GM23338 (cell line): ENCODE measurements at regions not wholly inside any gene's neighbourhood (a gene's known extent, or its start where the extent isn't known, plus 50 kb on each side); places are given as distances from the start of the nearest gene placed in this dataset.

Experiments used
- ATAC-seq: fragments of 200-7000 bp; cut with Tn5 transposase; 3 replicates; pipeline ENCODE4 v1.9.1; 2020
- DNase-seq: peaks from one replicate; pipeline ENCODE4 v3.0.0-alpha.2; 2015; ENCODE audit warnings: low spot score
- H2AFZ ChIP-seq: fragments of 200-600 bp; sonication (generic); 2 replicates; pipeline ENCODE4 v1.8.0; 2016; ENCODE audit warnings: antibody characterized with exemption, mild to moderate bottlenecking, moderate library complexity
- H3F3A ChIP-seq: fragments of 200-600 bp; sonication (generic); replicated peaks from 2 replicates; pipeline ENCODE4 v1.8.0; 2017; ENCODE audit warnings: antibody characterized with exemption, mixed run types, low read depth
- H3K27ac ChIP-seq: fragments of 200-600 bp; sonication (generic); 2 replicates; pipeline ENCODE4 v1.6.1; 2016; ENCODE audit warnings: low read depth
- H3K27me3 ChIP-seq: fragments of 200-600 bp; sonication (generic); 2 replicates; pipeline ENCODE4 v1.8.0; 2016; ENCODE audit warnings: mild to moderate bottlenecking, mixed run types, moderate library complexity; ENCODE audit not compliant: insufficient read depth
- H3K36me3 ChIP-seq: fragments of 200-600 bp; sonication (generic); 2 replicates; pipeline ENCODE4 v1.8.0; 2016; ENCODE audit warnings: mild to moderate bottlenecking; ENCODE audit not compliant: insufficient read depth
- H3K4me1 ChIP-seq: fragments of 200-600 bp; sonication (generic); 2 replicates; pipeline ENCODE4 v1.8.0; 2016; ENCODE audit warnings: mild to moderate bottlenecking, moderate library complexity; ENCODE audit not compliant: insufficient read depth
- H3K4me2 ChIP-seq: fragments of 200-600 bp; sonication (generic); 2 replicates; pipeline ENCODE4 v1.7.1; 2017; ENCODE audit warnings: mixed run types
- H3K4me3 ChIP-seq: fragments of 200-600 bp; sonication (generic); 2 replicates; pipeline ENCODE4 v1.6.1; 2016; ENCODE audit warnings: mixed run types
- H3K79me2 ChIP-seq: fragments of 200-600 bp; sonication (generic); replicated peaks from 2 replicates; pipeline ENCODE4 v1.8.0; 2017; ENCODE audit warnings: mild to moderate bottlenecking; ENCODE audit not compliant: insufficient read depth
- H3K9me2 ChIP-seq: fragments of 200-600 bp; sonication (generic); 2 replicates; pipeline ENCODE4 v1.8.0; 2017; ENCODE audit not compliant: insufficient read depth
- H4K20me1 ChIP-seq: fragments of 200-600 bp; sonication (generic); replicated peaks from 2 replicates; pipeline ENCODE4 v1.8.0; 2017; ENCODE audit warnings: mild to moderate bottlenecking; ENCODE audit not compliant: insufficient read depth
- H3K27ac Mint-ChIP-seq: 2 replicates; pipeline ENCODE4 v1.8.0; 2020; ENCODE audit warnings: inconsistent platforms, mild to moderate bottlenecking, moderate library complexity, mixed read lengths
- H3K27me3 Mint-ChIP-seq: 3 replicates; pipeline ENCODE4 v1.8.0; 2022; ENCODE audit warnings: low read depth, mild to moderate bottlenecking, moderate library complexity, mixed read lengths, inconsistent platforms; ENCODE audit not compliant: insufficient read depth, poor library complexity
- H3K36me3 Mint-ChIP-seq: 3 replicates; pipeline ENCODE4 v1.8.0; 2021; ENCODE audit warnings: low read depth, mild to moderate bottlenecking, inconsistent platforms, moderate library complexity, mixed read lengths
- H3K4me1 Mint-ChIP-seq: 3 replicates; pipeline ENCODE4 v1.8.0; 2020; ENCODE audit warnings: mild to moderate bottlenecking, inconsistent platforms, mixed read lengths
- H3K4me3 Mint-ChIP-seq: 3 replicates; pipeline ENCODE4 v1.8.0; 2021; ENCODE audit warnings: moderate library complexity, mild to moderate bottlenecking, inconsistent platforms, mixed read lengths
- H3K9me3 Mint-ChIP-seq: 3 replicates; pipeline ENCODE4 v1.8.0; 2020; ENCODE audit warnings: moderate library complexity, mild to moderate bottlenecking, inconsistent platforms, mixed read lengths
- CREB1 ChIP-seq: fragments of 250-450 bp; sonication (Bioruptor Pico); IDR thresholded peaks from 2 replicates; pipeline ENCODE4 v1.5.0; 2020; ENCODE audit warnings: low read depth, mild to moderate bottlenecking, moderate library complexity
- CTCF ChIP-seq, 2 experiments: fragments of 200-600 bp in 1 of 2; sonication (generic) in 1 of 2; conservative IDR thresholded peaks; 2 replicates each; pipeline versions ENCODE4 v1.5.1 to v1.6.1; 2016 to 2017; ENCODE audit warnings: antibody characterized with exemption in 2 of 2, low read depth in 2 of 2, mild to moderate bottlenecking in 2 of 2, moderate library complexity in 1 of 2
- EZH2 ChIP-seq: fragments of 200-600 bp; sonication (generic); IDR thresholded peaks from one replicate; pipeline ENCODE4 v1.8.0; 2017; ENCODE audit warnings: antibody characterized with exemption, mild to moderate bottlenecking, low read depth; ENCODE audit not compliant: unreplicated experiment
- EZH2phosphoT487 ChIP-seq: fragments of 200-600 bp; sonication (generic); IDR thresholded peaks from one replicate; pipeline ENCODE4 v1.8.1; 2018; ENCODE audit warnings: antibody characterized with exemption; ENCODE audit not compliant: unreplicated experiment
- JUNB ChIP-seq: IDR thresholded peaks from one replicate; pipeline ENCODE4 v1.6.1; 2016; ENCODE audit warnings: antibody characterized with exemption; ENCODE audit not compliant: unreplicated experiment
- POLR2AphosphoS5 ChIP-seq: IDR thresholded peaks from 2 replicates; pipeline ENCODE4 v1.6.1; 2016; ENCODE audit warnings: antibody characterized with exemption, low read depth
- REST ChIP-seq: IDR thresholded peaks from one replicate; pipeline ENCODE4 v1.6.1; 2018; ENCODE audit warnings: antibody characterized with exemption; ENCODE audit not compliant: unreplicated experiment
- STAT1 ChIP-seq: IDR thresholded peaks from one replicate; pipeline ENCODE4 v1.6.1; 2016; ENCODE audit warnings: antibody characterized with exemption; ENCODE audit not compliant: unreplicated experiment
- ZNF114 ChIP-seq: fragments of 250-450 bp; sonication (Bioruptor Pico); IDR thresholded peaks from 2 replicates; pipeline ENCODE4 v1.5.0; 2020; ENCODE audit warnings: mild to moderate bottlenecking, moderate library complexity
- ZNF331 ChIP-seq: fragments of 250-450 bp; sonication (Bioruptor Pico); IDR thresholded peaks from 2 replicates; pipeline ENCODE4 v1.5.0; 2020; ENCODE audit warnings: low read depth, mild to moderate bottlenecking, moderate library complexity
- TF ChIP-seq, protein P1 (sequence below): fragments of 250-450 bp; sonication (Bioruptor Pico); IDR thresholded peaks from 2 replicates; pipeline ENCODE4 v1.5.0; 2020; ENCODE audit warnings: mild to moderate bottlenecking, moderate library complexity
- TF ChIP-seq, protein P2 (sequence below): IDR thresholded peaks from 2 replicates; pipeline ENCODE4 v1.6.1; 2016; ENCODE audit warnings: antibody characterized with exemption

DNA sequence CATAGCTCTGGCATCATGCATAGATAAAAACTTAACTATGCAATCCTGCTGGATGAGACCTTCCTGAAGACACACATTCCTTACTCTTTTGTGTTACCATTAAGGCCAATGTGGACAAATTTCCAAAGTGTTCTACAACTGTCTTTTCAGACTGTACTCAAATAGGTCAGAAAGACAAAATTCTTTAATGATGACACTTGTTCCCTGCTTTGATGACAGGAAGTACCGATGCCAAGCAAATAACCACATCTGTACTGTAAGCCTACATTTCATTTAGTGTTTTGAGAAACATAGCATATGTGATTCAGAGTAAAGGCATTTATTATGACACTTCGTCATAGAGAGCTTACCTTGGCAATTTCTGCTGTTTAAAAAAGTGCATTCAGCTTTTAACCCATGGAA, 55.0 kb downstream of the PMAIP1 start:
- DNase-seq (no peak), ATAC-seq (no peak)
- Mint-ChIP-seq H3K27ac (no peak overlapping the region), H3K9me3 (no peaks in the 10 kb centered on the region), H3K36me3 (no peaks in the 10 kb centered on the region), H3K4me1 (no peaks in the 10 kb centered on the region), H3K4me3 (no peak overlapping the region), H3K27me3 (peaks cover 3% of the 10 kb centered on the region)
- Histone ChIP-seq H3K4me2 (no peak overlapping the region), H3K4me3 (no peak overlapping the region), H3F3A (no peaks in the 10 kb centered on the region), H3K9me2 (no peaks in the 10 kb centered on the region), H3K79me2 (no peaks in the 10 kb centered on the region), H3K27me3 (no peaks in the 10 kb centered on the region), H3K4me1 (no peaks in the 10 kb centered on the region), H4K20me1 (no peaks in the 10 kb centered on the region), H2AFZ (no peak overlapping the region), H3K27ac (no peak overlapping the region), H3K36me3 (no peaks in the 10 kb centered on the region)
- TF ChIP-seq POLR2AphosphoS5 (no peak), EZH2 (no peak), CREB1 (no peak), ZNF114 (no peak), JUNB (no peak), EZH2phosphoT487 (no peak), STAT1 (no peak), CTCF (conservative IDR thresholded peaks at IDR 0.05; ENCODE audit: low read depth in 2 of 2) (no peak), REST (no peak), ZNF331 (CRISPR knock-in tag) (no peak)
- TF ChIP-seq, protein P1, sequence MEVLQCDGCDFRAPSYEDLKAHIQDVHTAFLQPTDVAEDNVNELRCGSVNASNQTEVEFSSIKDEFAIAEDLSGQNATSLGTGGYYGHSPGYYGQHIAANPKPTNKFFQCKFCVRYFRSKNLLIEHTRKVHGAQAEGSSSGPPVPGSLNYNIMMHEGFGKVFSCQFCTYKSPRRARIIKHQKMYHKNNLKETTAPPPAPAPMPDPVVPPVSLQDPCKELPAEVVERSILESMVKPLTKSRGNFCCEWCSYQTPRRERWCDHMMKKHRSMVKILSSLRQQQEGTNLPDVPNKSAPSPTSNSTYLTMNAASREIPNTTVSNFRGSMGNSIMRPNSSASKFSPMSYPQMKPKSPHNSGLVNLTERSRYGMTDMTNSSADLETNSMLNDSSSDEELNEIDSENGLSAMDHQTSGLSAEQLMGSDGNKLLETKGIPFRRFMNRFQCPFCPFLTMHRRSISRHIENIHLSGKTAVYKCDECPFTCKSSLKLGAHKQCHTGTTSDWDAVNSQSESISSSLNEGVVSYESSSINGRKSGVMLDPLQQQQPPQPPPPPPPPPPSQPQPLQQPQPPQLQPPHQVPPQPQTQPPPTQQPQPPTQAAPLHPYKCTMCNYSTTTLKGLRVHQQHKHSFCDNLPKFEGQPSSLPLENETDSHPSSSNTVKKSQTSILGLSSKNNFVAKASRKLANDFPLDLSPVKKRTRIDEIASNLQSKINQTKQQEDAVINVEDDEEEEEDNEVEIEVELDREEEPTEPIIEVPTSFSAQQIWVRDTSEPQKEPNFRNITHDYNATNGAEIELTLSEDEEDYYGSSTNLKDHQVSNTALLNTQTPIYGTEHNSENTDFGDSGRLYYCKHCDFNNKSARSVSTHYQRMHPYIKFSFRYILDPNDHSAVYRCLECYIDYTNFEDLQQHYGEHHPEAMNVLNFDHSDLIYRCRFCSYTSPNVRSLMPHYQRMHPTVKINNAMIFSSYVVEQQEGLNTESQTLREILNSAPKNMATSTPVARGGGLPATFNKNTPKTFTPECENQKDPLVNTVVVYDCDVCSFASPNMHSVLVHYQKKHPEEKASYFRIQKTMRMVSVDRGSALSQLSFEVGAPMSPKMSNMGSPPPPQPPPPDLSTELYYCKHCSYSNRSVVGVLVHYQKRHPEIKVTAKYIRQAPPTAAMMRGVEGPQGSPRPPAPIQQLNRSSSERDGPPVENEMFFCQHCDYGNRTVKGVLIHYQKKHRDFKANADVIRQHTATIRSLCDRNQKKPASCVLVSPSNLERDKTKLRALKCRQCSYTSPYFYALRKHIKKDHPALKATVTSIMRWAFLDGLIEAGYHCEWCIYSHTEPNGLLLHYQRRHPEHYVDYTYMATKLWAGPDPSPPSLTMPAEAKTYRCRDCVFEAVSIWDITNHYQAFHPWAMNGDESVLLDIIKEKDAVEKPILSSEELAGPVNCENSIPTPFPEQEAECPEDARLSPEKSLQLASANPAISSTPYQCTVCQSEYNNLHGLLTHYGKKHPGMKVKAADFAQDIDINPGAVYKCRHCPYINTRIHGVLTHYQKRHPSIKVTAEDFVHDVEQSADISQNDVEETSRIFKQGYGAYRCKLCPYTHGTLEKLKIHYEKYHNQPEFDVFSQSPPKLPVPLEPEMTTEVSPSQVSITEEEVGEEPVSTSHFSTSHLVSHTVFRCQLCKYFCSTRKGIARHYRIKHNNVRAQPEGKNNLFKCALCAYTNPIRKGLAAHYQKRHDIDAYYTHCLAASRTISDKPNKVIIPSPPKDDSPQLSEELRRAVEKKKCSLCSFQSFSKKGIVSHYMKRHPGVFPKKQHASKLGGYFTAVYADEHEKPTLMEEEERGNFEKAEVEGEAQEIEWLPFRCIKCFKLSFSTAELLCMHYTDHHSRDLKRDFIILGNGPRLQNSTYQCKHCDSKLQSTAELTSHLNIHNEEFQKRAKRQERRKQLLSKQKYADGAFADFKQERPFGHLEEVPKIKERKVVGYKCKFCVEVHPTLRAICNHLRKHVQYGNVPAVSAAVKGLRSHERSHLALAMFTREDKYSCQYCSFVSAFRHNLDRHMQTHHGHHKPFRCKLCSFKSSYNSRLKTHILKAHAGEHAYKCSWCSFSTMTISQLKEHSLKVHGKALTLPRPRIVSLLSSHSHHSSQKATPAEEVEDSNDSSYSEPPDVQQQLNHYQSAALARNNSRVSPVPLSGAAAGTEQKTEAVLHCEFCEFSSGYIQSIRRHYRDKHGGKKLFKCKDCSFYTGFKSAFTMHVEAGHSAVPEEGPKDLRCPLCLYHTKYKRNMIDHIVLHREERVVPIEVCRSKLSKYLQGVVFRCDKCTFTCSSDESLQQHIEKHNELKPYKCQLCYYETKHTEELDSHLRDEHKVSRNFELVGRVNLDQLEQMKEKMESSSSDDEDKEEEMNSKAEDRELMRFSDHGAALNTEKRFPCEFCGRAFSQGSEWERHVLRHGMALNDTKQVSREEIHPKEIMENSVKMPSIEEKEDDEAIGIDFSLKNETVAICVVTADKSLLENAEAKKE (CRISPR knock-in tag): no peak
- TF ChIP-seq, protein P2, sequence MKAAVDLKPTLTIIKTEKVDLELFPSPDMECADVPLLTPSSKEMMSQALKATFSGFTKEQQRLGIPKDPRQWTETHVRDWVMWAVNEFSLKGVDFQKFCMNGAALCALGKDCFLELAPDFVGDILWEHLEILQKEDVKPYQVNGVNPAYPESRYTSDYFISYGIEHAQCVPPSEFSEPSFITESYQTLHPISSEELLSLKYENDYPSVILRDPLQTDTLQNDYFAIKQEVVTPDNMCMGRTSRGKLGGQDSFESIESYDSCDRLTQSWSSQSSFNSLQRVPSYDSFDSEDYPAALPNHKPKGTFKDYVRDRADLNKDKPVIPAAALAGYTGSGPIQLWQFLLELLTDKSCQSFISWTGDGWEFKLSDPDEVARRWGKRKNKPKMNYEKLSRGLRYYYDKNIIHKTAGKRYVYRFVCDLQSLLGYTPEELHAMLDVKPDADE: no peak
